H1 (cell line): ENCODE measurements at regions not wholly inside any gene's neighbourhood (a gene's known extent, or its start where the extent isn't known, plus 50 kb on each side); places are given as distances from the start of the nearest gene placed in this dataset.

Experiments
- CTCF ChIA-PET: fragments of 300-600 bp; sonication (Branson Sonifier 250); formaldehyde crosslinking; loops from one replicate; lab custom pipeline; 2021; ENCODE audit not compliant: partially characterized antibody; lab: Charles Lee
- POLR2A ChIA-PET: fragments of 300-600 bp; sonication (Branson Sonifier 250); formaldehyde crosslinking; loops from one replicate; lab custom pipeline; 2021; ENCODE audit warnings: inconsistent platforms; ENCODE audit not compliant: partially characterized antibody; lab: Charles Lee
- DNase-seq, 2 experiments: peaks; one replicate each; pipeline versions ENCODE4 v3.0.0 to v3.0.0-alpha.2; 2010 to 2022; ENCODE audit warnings: low spot score in 2 of 2, low read depth in 1 of 2, mixed read lengths in 1 of 2
- FAIRE-seq: peaks from 2 replicates; lab custom pipeline; 2011; peaks lifted over from hg19 to GRCh38; lab: Jason Lieb, UNC
- H2AFZ ChIP-seq: 2 replicates; pipeline ENCODE4 v1.8.1; 2012; ENCODE audit warnings: low read length, inconsistent platforms
- H2AK5ac ChIP-seq: 2 replicates; pipeline ENCODE4 v1.6.1; 2013; ENCODE audit warnings: low read depth, low read length
- H2BK120ac ChIP-seq: replicated peaks from 2 replicates; pipeline ENCODE3; 2013; ENCODE audit warnings: low read depth, low read length, inconsistent platforms
- H2BK12ac ChIP-seq: 2 replicates; pipeline ENCODE4 v1.6.1; 2013; ENCODE audit warnings: low read depth, low read length
- H2BK15ac ChIP-seq: 2 replicates; pipeline ENCODE4 v1.6.1; 2013; ENCODE audit warnings: low read length
- H2BK20ac ChIP-seq: 2 replicates; pipeline ENCODE4 v1.6.1; 2013; ENCODE audit warnings: low read length
- H2BK5ac ChIP-seq: 2 replicates; pipeline ENCODE4 v1.6.1; 2013; ENCODE audit warnings: low read depth, low read length
- H3K14ac ChIP-seq: 2 replicates; pipeline ENCODE4 v1.6.1; 2013; ENCODE audit warnings: inconsistent platforms; ENCODE audit not compliant: insufficient read length
- H3K18ac ChIP-seq: 2 replicates; pipeline ENCODE4 v1.6.1; 2013; ENCODE audit warnings: low read length; ENCODE audit errors: extremely low read depth
- H3K23ac ChIP-seq: 2 replicates; pipeline ENCODE4 v1.6.1; 2013; ENCODE audit warnings: inconsistent platforms; ENCODE audit not compliant: insufficient read length
- H3K23me2 ChIP-seq: 2 replicates; pipeline ENCODE4 v1.6.1; 2013; ENCODE audit warnings: low read depth, low read length
- H3K27ac ChIP-seq: 2 replicates; pipeline ENCODE4 v1.6.1; 2011; ENCODE audit warnings: low read depth, low read length, inconsistent platforms
- H3K27me3 ChIP-seq, 4 experiments: replicated peaks in 1 of 4; 1 replicate in 1 of 4; 2 replicates in 3 of 4; pipeline versions ENCODE4 v1.6.1 to v1.8.1; 2011 to 2013; ENCODE audit warnings: low read length in 3 of 4, mild to moderate bottlenecking in 3 of 4, inconsistent platforms in 2 of 4, mixed read lengths in 2 of 4, moderate library complexity in 1 of 4; ENCODE audit not compliant: control insufficient read depth in 3 of 4, insufficient read depth in 3 of 4; ENCODE audit errors: extremely low read depth in 1 of 4
- H3K36me3 ChIP-seq, 4 experiments: 2 replicates each; pipeline versions ENCODE4 v1.6.1 to v1.8.1; 2011 to 2013; ENCODE audit warnings: mild to moderate bottlenecking in 4 of 4, low read length in 3 of 4, moderate library complexity in 2 of 4, control low read depth in 1 of 4, inconsistent platforms in 1 of 4; ENCODE audit not compliant: insufficient read depth in 4 of 4, control insufficient read depth in 2 of 4
- H3K4ac ChIP-seq: replicated peaks from 2 replicates; pipeline ENCODE3; 2013; ENCODE audit warnings: low read length, low read depth, mixed read lengths, inconsistent platforms; ENCODE audit not compliant: insufficient read length
- H3K4me1 ChIP-seq, 4 experiments: replicated peaks in 1 of 4; 1 replicate in 1 of 4; 2 replicates in 3 of 4; pipeline versions ENCODE4 v1.6.1 to v1.8.1; 2011 to 2013; ENCODE audit warnings: low read length in 3 of 4, inconsistent platforms in 2 of 4, mixed read lengths in 1 of 4; ENCODE audit not compliant: insufficient read depth in 4 of 4, control insufficient read depth in 3 of 4
- H3K4me2 ChIP-seq, 2 experiments: 2 replicates each; pipeline versions ENCODE4 v1.6.1 to v1.8.1; 2011 to 2013; ENCODE audit warnings: low read depth in 2 of 2, low read length in 2 of 2, control low read depth in 1 of 2, inconsistent platforms in 1 of 2, mild to moderate bottlenecking in 1 of 2; ENCODE audit not compliant: insufficient read depth in 1 of 2
- H3K4me3 ChIP-seq, 4 experiments: fragments of 200-600, 300-600 bp in 1 of 4; sonication (generic), shearing (Covaris generic), sonication (Bioruptor Twin) in 1 of 4; 2 replicates each; pipeline versions ENCODE4 v1.5.1 to v1.8.1; 2011 to 2016; ENCODE audit warnings: low read length in 4 of 4, low read depth in 3 of 4, control low read depth in 2 of 4, inconsistent platforms in 2 of 4, mild to moderate bottlenecking in 2 of 4, mixed read lengths in 1 of 4, moderate library complexity in 1 of 4; ENCODE audit not compliant: insufficient read depth in 2 of 4; ENCODE audit errors: extremely low read depth in 1 of 4
- H3K56ac ChIP-seq: replicated peaks from 2 replicates; pipeline ENCODE3; 2013; ENCODE audit warnings: low read depth, mild to moderate bottlenecking, mixed read lengths, low read length, inconsistent platforms; ENCODE audit not compliant: insufficient read length
- H3K79me1 ChIP-seq: 2 replicates; pipeline ENCODE4 v1.6.1; 2013; ENCODE audit warnings: low read depth, low read length, control low read depth
- H3K79me2 ChIP-seq, 2 experiments: 2 replicates each; pipeline versions ENCODE4 v1.6.1 to v1.8.1; 2012 to 2013; ENCODE audit warnings: low read length in 2 of 2, mild to moderate bottlenecking in 2 of 2, inconsistent platforms in 1 of 2; ENCODE audit not compliant: insufficient read depth in 2 of 2, control insufficient read depth in 1 of 2
- H3K9ac ChIP-seq, 4 experiments: replicated peaks in 1 of 4; 1 replicate in 1 of 4; 2 replicates in 3 of 4; pipeline versions ENCODE4 v1.6.1 to v1.8.1; 2011 to 2013; ENCODE audit warnings: low read depth in 3 of 4, low read length in 3 of 4, control low read depth in 2 of 4, mild to moderate bottlenecking in 2 of 4, moderate library complexity in 2 of 4, inconsistent platforms in 1 of 4; ENCODE audit errors: extremely low read depth in 1 of 4
- H3K9me3 ChIP-seq, 2 experiments: 2 replicates each; pipeline versions ENCODE4 v1.6.1 to v1.8.1; 2012 to 2013; ENCODE audit warnings: mild to moderate bottlenecking in 2 of 2, moderate library complexity in 2 of 2, control low read depth in 1 of 2, inconsistent platforms in 1 of 2, low read depth in 1 of 2, low read length in 1 of 2, mixed read lengths in 1 of 2; ENCODE audit not compliant: insufficient read depth in 2 of 2
- H4K20me1 ChIP-seq, 2 experiments: replicated peaks in 1 of 2; 2 replicates each; pipeline versions ENCODE3 to v1.8.1; 2011 to 2013; ENCODE audit warnings: inconsistent platforms in 2 of 2, low read length in 2 of 2, mild to moderate bottlenecking in 1 of 2; ENCODE audit not compliant: insufficient read depth in 2 of 2, control insufficient read depth in 1 of 2
- H4K5ac ChIP-seq: 2 replicates; pipeline ENCODE4 v1.6.1; 2013; ENCODE audit warnings: low read length, low read depth, mixed read lengths, inconsistent platforms; ENCODE audit not compliant: insufficient read length
- H4K8ac ChIP-seq: 2 replicates; pipeline ENCODE4 v1.8.0; 2013; ENCODE audit warnings: mild to moderate bottlenecking, moderate library complexity, low read length, inconsistent platforms; ENCODE audit not compliant: insufficient read depth; ENCODE audit errors: extremely low read depth
- H4K91ac ChIP-seq: replicated peaks from 2 replicates; pipeline ENCODE3; 2013; ENCODE audit warnings: low read length, mixed read lengths, inconsistent platforms; ENCODE audit not compliant: insufficient read length
- BACH1 ChIP-seq: IDR thresholded peaks from 2 replicates; pipeline ENCODE4 v1.6.1; 2012; ENCODE audit warnings: low read length, improper control_type of control experiment
- CEBPB ChIP-seq: IDR thresholded peaks from 2 replicates; pipeline ENCODE4 v1.6.1; 2012; ENCODE audit warnings: low read depth, low read length
- JUN ChIP-seq: IDR thresholded peaks from 2 replicates; pipeline ENCODE4 v1.6.1; 2011; ENCODE audit warnings: low read depth, mild to moderate bottlenecking, improper control_type of control experiment, low read length
- KDM5A ChIP-seq: fragments of 200-600 bp; IDR thresholded peaks from 2 replicates; pipeline ENCODE4 v1.7.1; 2012; ENCODE audit warnings: mild to moderate bottlenecking, low read length, inconsistent platforms, mixed read lengths
- NRF1 ChIP-seq: IDR thresholded peaks from 2 replicates; pipeline ENCODE4 v1.6.1; 2011; ENCODE audit warnings: mild to moderate bottlenecking, low read depth, low read length, improper control_type of control experiment
- SIN3A ChIP-seq, 2 experiments: IDR thresholded peaks in 1 of 2; conservative IDR thresholded peaks in 1 of 2; 2 replicates each; pipeline ENCODE4 v1.6.1; 2011 to 2012; ENCODE audit warnings: low read length in 2 of 2, improper control_type of control experiment in 1 of 2, low read depth in 1 of 2, mild to moderate bottlenecking in 1 of 2
- SIRT6 ChIP-seq: IDR thresholded peaks from one replicate; pipeline ENCODE4 v1.7.1; 2012; ENCODE audit warnings: low read length, inconsistent platforms
- TAF1 ChIP-seq: IDR thresholded peaks from 2 replicates; pipeline ENCODE4 v1.6.1; 2011; ENCODE audit warnings: mild to moderate bottlenecking, low read depth, low read length
- TEAD4 ChIP-seq: IDR thresholded peaks from 2 replicates; pipeline ENCODE4 v1.6.1; 2012; ENCODE audit warnings: low read depth, low read length, inconsistent platforms, mixed read lengths
- WGBS, 2 experiments: shearing (Covaris generic) in 1 of 2; methylation state at CpG; one replicate each; pipeline versions ENCODE4 v1.1.6 to v1.1.7; 2013 to 2015; ENCODE audit warnings: low lambda C conversion rate in 2 of 2, mixed read lengths in 2 of 2, inconsistent platforms in 1 of 2, low coverage in 1 of 2, missing lambda C conversion rate in 1 of 2; ENCODE audit not compliant: insufficient replicate concordance in 2 of 2, insufficient coverage in 1 of 2, insufficient read length in 1 of 2; ENCODE audit errors: extremely low coverage in 1 of 2, missing lambda C conversion rate in 1 of 2; 5-methylcytosine and 5-hydroxymethylcytosine counted together

- Histone ChIP-seq H3K79me2 (no peaks in the 10 kb centered on the region), H2BK20ac (no peak overlapping the region), H2BK15ac (no peak overlapping the region), H4K8ac (no peak overlapping the region), H3K56ac (no peak overlapping the region), H2BK12ac (no peak overlapping the region), H3K27ac (no peak overlapping the region), H3K4ac (no peak overlapping the region), H3K23me2 (peaks cover 2% of the 10 kb centered on the region; the same call in 1 of the 2 replicates), H2AFZ (no peak overlapping the region), H3K4me3 (no peak overlapping the region), H3K4me1 (peaks cover 7 to 14% (median 11%) of the 10 kb centered on the region in 4 experiments), H4K20me1 (no peaks in the 10 kb centered on the region), H3K14ac (no peak overlapping the region), H3K36me3 (no peaks in the 10 kb centered on the region), H2AK5ac (no peak overlapping the region), H2BK5ac (no peak overlapping the region), H3K4me2 (no peak overlapping the region), H3K9me3 (no peaks in the 10 kb centered on the region; a peak in 1 of 4 replicates), H3K23ac (no peak overlapping the region), H3K9ac (no peak overlapping the region), H3K79me1 (no peaks in the 10 kb centered on the region), H4K5ac (no peak overlapping the region), H4K91ac (no peak overlapping the region), H3K18ac (no peak overlapping the region), H2BK120ac (no peak overlapping the region), H3K27me3 (no peaks in the 10 kb centered on the region; a peak in 2 of 7 replicates)
- FAIRE-seq (no peak), DNase-seq (no peak)
- TF ChIP-seq TEAD4 (no peak), NRF1 (no peak), SIRT6 (no peak), SIN3A (conservative IDR thresholded peaks at IDR 0.05 in 1 of 2, IDR thresholded peaks at IDR 0.05 in 1 of 2; ENCODE audit: low read depth in 1 of 2, low read length in 2 of 2) (no peak), JUN (no peak), BACH1 (no peak), KDM5A (no peak), TAF1 (no peak), CEBPB (no peak)
- ChIA-PET CTCF (interaction anchor here (0.6 to 1.4 kb wide), 3 partner anchors 12 to 93 kb away, joined by 3 to 9 read pairs (median 3); no protein-coding TSS in a partner anchor), POLR2A (interaction anchor here (0.6 to 1.0 kb wide), 3 partner anchors 65 to 74 kb away, joined by 3 read pairs; no protein-coding TSS in a partner anchor)
- 81% methylated on average over 1 of the region's 1 CpG; no CpG with 5 or more reads in 1 of the 2 experiments for WGBS, 2 experiments
Observed at GRCh38 chr22:45067731-45068130, 57.9 kb upstream of the PHF21B start.
